ENCODE measurements at regions not wholly inside any gene's neighbourhood (a gene's known extent, or its start where the extent isn't known, plus 50 kb on each side); places are given as distances from the start of the nearest gene placed in this dataset.

DNA sequence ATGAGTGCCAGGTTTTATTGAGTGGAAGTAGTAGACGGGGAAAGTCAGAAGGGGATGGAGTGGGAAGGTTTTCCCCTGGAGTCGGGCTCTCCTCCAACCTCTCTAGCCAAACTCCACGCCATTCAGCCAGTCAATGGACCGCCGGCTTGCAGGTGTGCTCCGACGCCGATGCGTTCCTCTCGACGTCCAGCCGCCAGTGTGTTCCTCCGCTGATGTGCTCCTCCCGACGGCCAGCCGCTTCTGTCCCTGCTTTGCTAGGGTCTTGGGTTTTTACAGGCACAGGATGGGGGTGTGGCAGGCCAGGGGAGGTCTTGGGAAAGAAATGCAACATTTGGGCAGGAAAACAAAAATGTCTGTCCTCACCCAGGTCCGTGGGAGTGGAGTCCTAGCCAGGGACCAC lies 94.3 kb upstream of the TEX51 start:
- H3K9me2 ChIP-seq (ENCODE audit: insufficient read depth), result no peaks in the 10 kb centered on the region
- POLR2A ChIA-PET (ENCODE audit: unreplicated experiment), result no interaction called here
- no peaks in the 10 kb centered on the region for H4K20me1 ChIP-seq (ENCODE audit: insufficient read depth)
- no peak overlapping the region for H3K27ac ChIP-seq
- no peak for TF ChIP-seq EZH2 (IDR thresholded peaks at IDR 0.05; ENCODE audit: low read depth)
- TF ChIP-seq, protein P1, sequence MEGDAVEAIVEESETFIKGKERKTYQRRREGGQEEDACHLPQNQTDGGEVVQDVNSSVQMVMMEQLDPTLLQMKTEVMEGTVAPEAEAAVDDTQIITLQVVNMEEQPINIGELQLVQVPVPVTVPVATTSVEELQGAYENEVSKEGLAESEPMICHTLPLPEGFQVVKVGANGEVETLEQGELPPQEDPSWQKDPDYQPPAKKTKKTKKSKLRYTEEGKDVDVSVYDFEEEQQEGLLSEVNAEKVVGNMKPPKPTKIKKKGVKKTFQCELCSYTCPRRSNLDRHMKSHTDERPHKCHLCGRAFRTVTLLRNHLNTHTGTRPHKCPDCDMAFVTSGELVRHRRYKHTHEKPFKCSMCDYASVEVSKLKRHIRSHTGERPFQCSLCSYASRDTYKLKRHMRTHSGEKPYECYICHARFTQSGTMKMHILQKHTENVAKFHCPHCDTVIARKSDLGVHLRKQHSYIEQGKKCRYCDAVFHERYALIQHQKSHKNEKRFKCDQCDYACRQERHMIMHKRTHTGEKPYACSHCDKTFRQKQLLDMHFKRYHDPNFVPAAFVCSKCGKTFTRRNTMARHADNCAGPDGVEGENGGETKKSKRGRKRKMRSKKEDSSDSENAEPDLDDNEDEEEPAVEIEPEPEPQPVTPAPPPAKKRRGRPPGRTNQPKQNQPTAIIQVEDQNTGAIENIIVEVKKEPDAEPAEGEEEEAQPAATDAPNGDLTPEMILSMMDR (conservative IDR thresholded peaks at IDR 0.05), result no peak
- H3K4me2 ChIP-seq, result no peak overlapping the region
- H3K79me2 ChIP-seq (ENCODE audit: low read depth), result no peaks in the 10 kb centered on the region
- intact Hi-C loops (cut with micrococcal nuclease; ENCODE audit: unreplicated experiment), result no loop called here
- no peak for DNase-seq
- H3K9me3 ChIP-seq (ENCODE audit: insufficient read depth, low read depth), result no peaks in the 10 kb centered on the region
- no peaks in the 10 kb centered on the region for H3F3A ChIP-seq (ENCODE audit: insufficient read depth, low read depth)
- H3K4me1 ChIP-seq (replicated peaks; ENCODE audit: insufficient read depth), result no peaks in the 10 kb centered on the region
- no peak overlapping the region for H2AFZ ChIP-seq
- H3K36me3 ChIP-seq (ENCODE audit: low read depth), result no peaks in the 10 kb centered on the region
- H3K27me3 ChIP-seq (ENCODE audit: insufficient read depth, low read depth), result peaks cover 97% of the 10 kb centered on the region
- BruUV-seq (replicated peaks), result no TSS peak
- CTCF ChIA-PET, result no interaction called here
- no peak overlapping the region for H3K4me3 ChIP-seq

- TF ChIP-seq, protein P1 (conservative IDR thresholded peaks at IDR 0.05), result no peak
- TF ChIP-seq EZH2 (IDR thresholded peaks at IDR 0.05; ENCODE audit: low read depth), result no peak
- no peaks in the 10 kb centered on the region for H3K9me3 ChIP-seq (ENCODE audit: insufficient read depth, low read depth)
Observed at GRCh38 chr2:126808929-126809328, 89.8 kb upstream of the TEX51 start.

DNA sequence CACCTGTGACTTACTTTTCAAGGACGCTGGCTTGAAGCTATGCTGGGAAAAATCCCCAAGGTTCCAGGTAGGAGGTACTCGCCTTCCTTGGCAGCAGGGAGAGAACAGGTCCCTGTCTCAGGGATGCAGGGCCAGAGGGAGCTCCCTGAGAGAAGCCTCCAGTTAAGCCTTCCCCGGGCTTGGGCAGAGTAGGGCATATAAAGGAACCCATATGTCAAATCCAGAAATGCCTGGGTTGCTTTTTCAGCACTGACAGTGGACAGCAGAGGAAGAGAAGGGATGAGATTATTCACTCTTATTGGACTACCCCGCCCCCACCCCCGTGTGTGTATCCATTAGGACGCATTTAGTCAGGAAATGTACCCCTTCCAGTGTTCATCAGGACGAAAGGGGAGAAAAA lies 89.3 kb upstream of the TEX51 start:
- Histone ChIP-seq H3K27me3 (ENCODE audit: insufficient read depth, low read depth) (peaks cover 76% of the 10 kb centered on the region), H3K79me2 (ENCODE audit: low read depth) (no peaks in the 10 kb centered on the region), H3K4me3 (no peak overlapping the region), H3K36me3 (ENCODE audit: low read depth) (no peaks in the 10 kb centered on the region), H3K9me2 (ENCODE audit: insufficient read depth) (no peaks in the 10 kb centered on the region), H3K4me2 (no peak overlapping the region), H4K20me1 (ENCODE audit: insufficient read depth) (no peaks in the 10 kb centered on the region), H3K4me1 (replicated peaks; ENCODE audit: insufficient read depth) (no peaks in the 10 kb centered on the region), H3F3A (ENCODE audit: insufficient read depth, low read depth) (no peaks in the 10 kb centered on the region), H3K27ac (no peak overlapping the region), H2AFZ (no peak overlapping the region), H3K9me3 (ENCODE audit: insufficient read depth, low read depth) (no peaks in the 10 kb centered on the region)
- POLR2A ChIA-PET (ENCODE audit: unreplicated experiment), result no interaction called here
- BruUV-seq (replicated peaks), result no TSS peak
- DNase-seq, result peak in 1 of 2 experiments; percentile 30
- intact Hi-C loops (cut with micrococcal nuclease; ENCODE audit: unreplicated experiment), result no loop called here
- TF ChIP-seq EZH2 (IDR thresholded peaks at IDR 0.05; ENCODE audit: low read depth), result no peak
- TF ChIP-seq, protein P1 (conservative IDR thresholded peaks at IDR 0.05), result no peak
- CTCF ChIA-PET, result no interaction called here

More at GRCh38 chr2:126808929-126809328, 89.8 kb upstream of the TEX51 start:
- H3K36me3 ChIP-seq (ENCODE audit: low read depth), result no peaks in the 10 kb centered on the region
- ChIA-PET CTCF (no interaction called here), POLR2A (ENCODE audit: unreplicated experiment) (no interaction called here)
- no peak overlapping the region for H3K4me3 ChIP-seq
- peak in 1 of 2 experiments; percentile 20 for DNase-seq
- H2AFZ ChIP-seq, result no peak overlapping the region
- no TSS peak for BruUV-seq (replicated peaks)
- H3K4me1 ChIP-seq (replicated peaks; ENCODE audit: insufficient read depth), result no peaks in the 10 kb centered on the region
- H3K27ac ChIP-seq, result no peak overlapping the region
- no peaks in the 10 kb centered on the region for H3K9me2 ChIP-seq (ENCODE audit: insufficient read depth)
- H4K20me1 ChIP-seq (ENCODE audit: insufficient read depth), result no peaks in the 10 kb centered on the region
- no peaks in the 10 kb centered on the region for H3F3A ChIP-seq (ENCODE audit: insufficient read depth, low read depth)
- no peaks in the 10 kb centered on the region for H3K79me2 ChIP-seq (ENCODE audit: low read depth)
- peaks cover 80% of the 10 kb centered on the region for H3K27me3 ChIP-seq (ENCODE audit: insufficient read depth, low read depth)
- intact Hi-C loops (cut with micrococcal nuclease; ENCODE audit: unreplicated experiment), result no loop called here
- H3K4me2 ChIP-seq, result no peak overlapping the region

Data from PC-9 (cell line).